SK-N-SH (cell line): ENCODE measurements at regions not wholly inside any gene's neighbourhood (a gene's known extent, or its start where the extent isn't known, plus 50 kb on each side); places are given as distances from the start of the nearest gene placed in this dataset.

Experiments
- POLR2AphosphoS5 ChIP-seq: IDR thresholded peaks from 2 replicates; pipeline ENCODE4 v1.6.1; 2012; ENCODE audit warnings: low read depth, low read length
- TF ChIP-seq, protein P1 (sequence below): fragments of 150-350 bp; IDR thresholded peaks from 2 replicates; pipeline ENCODE4 v1.6.1; 2016; ENCODE audit warnings: mild to moderate bottlenecking, low read depth, low read length

DNA sequence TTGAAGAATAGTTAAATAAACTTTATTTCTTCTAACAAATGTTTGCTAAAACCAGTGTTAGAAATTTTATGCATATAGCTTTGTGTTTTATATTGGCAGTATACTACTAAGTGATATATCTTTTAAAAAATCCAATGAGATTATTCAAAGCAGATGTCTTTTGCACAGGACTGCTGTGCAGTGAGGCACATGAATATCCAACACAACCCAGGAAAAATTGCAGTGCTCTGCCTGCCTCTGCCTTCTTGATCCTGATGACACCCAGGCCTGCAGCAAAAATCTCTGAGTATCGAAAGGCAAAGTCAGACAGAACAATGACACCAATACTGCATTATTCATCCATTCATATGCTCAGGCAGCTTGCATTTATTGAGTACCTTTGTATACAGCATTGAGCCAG is 1076.5 kb upstream of the ARRDC3 start:
- TF ChIP-seq, protein P1, sequence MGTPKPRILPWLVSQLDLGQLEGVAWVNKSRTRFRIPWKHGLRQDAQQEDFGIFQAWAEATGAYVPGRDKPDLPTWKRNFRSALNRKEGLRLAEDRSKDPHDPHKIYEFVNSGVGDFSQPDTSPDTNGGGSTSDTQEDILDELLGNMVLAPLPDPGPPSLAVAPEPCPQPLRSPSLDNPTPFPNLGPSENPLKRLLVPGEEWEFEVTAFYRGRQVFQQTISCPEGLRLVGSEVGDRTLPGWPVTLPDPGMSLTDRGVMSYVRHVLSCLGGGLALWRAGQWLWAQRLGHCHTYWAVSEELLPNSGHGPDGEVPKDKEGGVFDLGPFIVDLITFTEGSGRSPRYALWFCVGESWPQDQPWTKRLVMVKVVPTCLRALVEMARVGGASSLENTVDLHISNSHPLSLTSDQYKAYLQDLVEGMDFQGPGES: no peak
- no peak for TF ChIP-seq POLR2AphosphoS5
